A549 (cell line): ENCODE measurements at regions not wholly inside any gene's neighbourhood (a gene's known extent, or its start where the extent isn't known, plus 50 kb on each side); places are given as distances from the start of the nearest gene placed in this dataset.

Experiments used
- ATAC-seq, 2 experiments: fragments of 200-7000 bp in 1 of 2; fragments of >200 bp in 1 of 2; cut with Nextera tagmentation in 1 of 2; cut with Tn5 transposase in 1 of 2; 3 replicates each; pipeline versions ENCODE4 v1.8.0 to v1.9.1; 2018 to 2020; ENCODE audit warnings: mild to moderate bottlenecking in 1 of 2, moderate library complexity in 1 of 2
- CTCF ChIA-PET: fragments of 300-600 bp; sonication (Branson Sonifier 250); formaldehyde crosslinking; extraction: SDS; loops from one replicate; lab custom pipeline; 2021; ENCODE audit warnings: antibody characterized with exemption, inconsistent platforms; lab: Yijun Ruan, JAX
- POLR2A ChIA-PET: fragments of 350-600 bp; formaldehyde crosslinking; extraction: SDS; loops from one replicate; lab custom pipeline; 2021; ENCODE audit warnings: antibody characterized with exemption, inconsistent platforms; lab: Yijun Ruan, JAX
- DNase-seq, 2 experiments: peaks; one replicate each; pipeline versions ENCODE4 v3.0.0 to v3.0.0-alpha.2; 2011 to 2016; ENCODE audit warnings: low read depth in 1 of 2, low spot score in 1 of 2
- FAIRE-seq: peaks from 2 replicates; lab custom pipeline; 2011; peaks lifted over from hg19 to GRCh38; lab: Jason Lieb, UNC
- H3K27ac ChIP-seq, 2 experiments: fragments of >200 bp; sonication (Bioruptor Twin); formaldehyde crosslinking; 3 replicates each; pipeline ENCODE4 v1.5.1; 2016 to 2017
- H3K4me1 ChIP-seq: fragments of >200 bp; sonication (Bioruptor Twin); formaldehyde crosslinking; 3 replicates; pipeline ENCODE4 v1.6.1; 2016
- H3K4me2 ChIP-seq: fragments of >200 bp; sonication (Bioruptor Twin); formaldehyde crosslinking; 3 replicates; pipeline ENCODE4 v1.6.1; 2016
- H3K4me3 ChIP-seq: fragments of >200 bp; sonication (Bioruptor Twin); formaldehyde crosslinking; 3 replicates; pipeline ENCODE4 v1.5.1; 2016
- H3K9me3 ChIP-seq: fragments of >200 bp; sonication (Bioruptor Twin); formaldehyde crosslinking; 3 replicates; pipeline ENCODE4 v1.6.1; 2016
- CBX2 ChIP-seq: fragments of 200-600 bp; sonication (generic); IDR thresholded peaks from 2 replicates; pipeline ENCODE4 v1.6.1; 2016; ENCODE audit warnings: low read depth, mild to moderate bottlenecking, borderline replicate concordance
- CTCF ChIP-seq: fragments of >200 bp; sonication (Bioruptor Twin); formaldehyde crosslinking; IDR thresholded peaks from 3 replicates; pipeline ENCODE4 v1.5.1; 2016
- E2F6 ChIP-seq: IDR thresholded peaks from 2 replicates; pipeline ENCODE4 v1.6.1; 2012; ENCODE audit warnings: low read depth, borderline replicate concordance
- EHMT2 ChIP-seq: fragments of 200-600 bp; sonication (generic); IDR thresholded peaks from 2 replicates; pipeline ENCODE4 v1.6.1; 2016; ENCODE audit warnings: antibody characterized with exemption, low read depth, mild to moderate bottlenecking, moderate library complexity
- FOSL2 ChIP-seq, 2 experiments: fragments of 450-650 bp in 1 of 2; fragments of >200 bp in 1 of 2; sonication (Bioruptor Twin) in 1 of 2; formaldehyde crosslinking; IDR thresholded peaks; 2 replicates each; pipeline versions ENCODE4 v1.5.0 to v1.6.1; 2016 to 2020; ENCODE audit warnings: mild to moderate bottlenecking in 1 of 2, moderate library complexity in 1 of 2
- HES2 ChIP-seq: fragments of >200 bp; sonication (Bioruptor Twin); formaldehyde crosslinking; IDR thresholded peaks from 2 replicates; pipeline ENCODE4 v1.6.1; 2016
- HOXB5 ChIP-seq: fragments of 250-450 bp; sonication (Bioruptor Pico); IDR thresholded peaks from 2 replicates; pipeline ENCODE4 v1.5.0; 2020; ENCODE audit warnings: mild to moderate bottlenecking, moderate library complexity
- NFE2L2 ChIP-seq: fragments of 150-350 bp; conservative IDR thresholded peaks from 2 replicates; pipeline ENCODE4 v1.6.1; 2014; ENCODE audit warnings: low read length
- NPAS2 ChIP-seq: fragments of 250-450 bp; sonication (Bioruptor Pico); IDR thresholded peaks from 2 replicates; pipeline ENCODE4 v1.8.0; 2022; ENCODE audit warnings: mild to moderate bottlenecking, moderate library complexity, borderline replicate concordance
- POLR2AphosphoS2 ChIP-seq: conservative IDR thresholded peaks from 2 replicates; pipeline ENCODE4 v1.6.1; 2012; ENCODE audit warnings: low read length, improper control_type of control experiment, inconsistent platforms
- RAD21 ChIP-seq, 2 experiments: fragments of >200 bp in 1 of 2; sonication (Bioruptor Twin) in 1 of 2; formaldehyde crosslinking in 1 of 2; IDR thresholded peaks in 1 of 2; conservative IDR thresholded peaks in 1 of 2; 2 replicates in 1 of 2; 3 replicates in 1 of 2; pipeline ENCODE4 v1.6.1; 2012 to 2018; ENCODE audit warnings: inconsistent platforms in 1 of 2
- RCOR1 ChIP-seq: fragments of 150-350 bp; IDR thresholded peaks from 2 replicates; pipeline ENCODE4 v1.6.1; 2014; ENCODE audit warnings: antibody characterized with exemption, low read length, low read depth
- REST ChIP-seq: fragments of 200-600 bp; sonication (generic); IDR thresholded peaks from 2 replicates; pipeline ENCODE4 v1.6.1; 2016; ENCODE audit warnings: antibody characterized with exemption, mild to moderate bottlenecking, moderate library complexity
- ZC3H11A ChIP-seq: fragments of 450-650 bp; IDR thresholded peaks from 2 replicates; pipeline ENCODE4 v1.6.1; 2014; ENCODE audit warnings: antibody characterized with exemption, mild to moderate bottlenecking
- ZNF302 ChIP-seq: fragments of 250-450 bp; sonication (Bioruptor Pico); IDR thresholded peaks from 2 replicates; pipeline ENCODE4 v1.9.0; 2021; ENCODE audit warnings: inconsistent platforms, mild to moderate bottlenecking, moderate library complexity
- WGBS: methylation state at CpG from one replicate; pipeline ENCODE4 v1.1.6; 2017; ENCODE audit errors: missing lambda C conversion rate; 5-methylcytosine and 5-hydroxymethylcytosine counted together

GRCh38 chr5:166412191-166412590 lies 1879.3 kb upstream of the WWC1 start:
- ChIA-PET POLR2A (no interaction called here), CTCF (no interaction called here)
- no peak for DNase-seq
- Histone ChIP-seq H3K9me3 (no peaks in the 10 kb centered on the region), H3K27ac (no peak overlapping the region), H3K4me2 (no peak overlapping the region), H3K4me3 (no peak overlapping the region), H3K4me1 (no peaks in the 10 kb centered on the region)
- WGBS = 35% methylated on average over 11 of the region's 11 CpGs
- ATAC-seq = no peak
- no peak for TF ChIP-seq RAD21 (conservative IDR thresholded peaks at IDR 0.05 in 1 of 2, IDR thresholded peaks at IDR 0.05 in 1 of 2)
- TF ChIP-seq POLR2AphosphoS2 = no peak
- TF ChIP-seq REST = no peak
- FAIRE-seq = no peak

- no peak for FAIRE-seq
- ATAC-seq = no peak
- H3K4me2 ChIP-seq = no peak overlapping the region
- no peaks in the 10 kb centered on the region for H3K9me3 ChIP-seq
- ChIA-PET POLR2A (no interaction called here), CTCF (no interaction called here)
- DNase-seq = no peak
- no peaks in the 10 kb centered on the region for H3K4me1 ChIP-seq
- 1% methylated on average over 3 of the region's 3 CpGs for WGBS
- H3K4me3 ChIP-seq = no peak overlapping the region
- H3K27ac ChIP-seq = no peak overlapping the region
- TF ChIP-seq HOXB5 (CRISPR knock-in tag) = no peak
- TF ChIP-seq FOSL2 (IDR thresholded peaks at IDR 0.05) = no peak
- no peak for TF ChIP-seq FOSL2 (CRISPR knock-in tag; IDR thresholded peaks at IDR 0.05)
- no peak for TF ChIP-seq NFE2L2
- TF ChIP-seq ZC3H11A = no peak
- TF ChIP-seq RCOR1 = no peak
- TF ChIP-seq CBX2 = no peak
- no peak for TF ChIP-seq HES2
- no peak for TF ChIP-seq EHMT2
- TF ChIP-seq CTCF = no peak
- no peak for TF ChIP-seq ZNF302
- TF ChIP-seq E2F6 = no peak
- no peak for TF ChIP-seq REST
- no peak for TF ChIP-seq NPAS2 (CRISPR knock-in tag)
Measured at GRCh38 chr5:166427211-166427610, 1864.2 kb upstream of the WWC1 start.
